Mammary epithelial cell (primary cell): ENCODE measurements at regions not wholly inside any gene's neighbourhood (a gene's known extent, or its start where the extent isn't known, plus 50 kb on each side); places are given as distances from the start of the nearest gene placed in this dataset.

Experiments used
- EZH2 ChIP-seq: IDR thresholded peaks from 2 replicates; pipeline ENCODE4 v1.6.1; 2012; ENCODE audit warnings: low read length, inconsistent platforms, borderline replicate concordance
- TF ChIP-seq, protein P1 (sequence below), 2 donors: IDR thresholded peaks in 1 of 2; conservative IDR thresholded peaks in 1 of 2; 2 replicates each; pipeline ENCODE4 v1.5.1; 2011 to 2012; ENCODE audit warnings: inconsistent platforms in 2 of 2, low read length in 2 of 2, mild to moderate bottlenecking in 2 of 2, control low read depth in 1 of 2, low read depth in 1 of 2; ENCODE audit not compliant: insufficient read depth in 1 of 2; ENCODE audit errors: extremely low read depth in 1 of 2

DNA sequence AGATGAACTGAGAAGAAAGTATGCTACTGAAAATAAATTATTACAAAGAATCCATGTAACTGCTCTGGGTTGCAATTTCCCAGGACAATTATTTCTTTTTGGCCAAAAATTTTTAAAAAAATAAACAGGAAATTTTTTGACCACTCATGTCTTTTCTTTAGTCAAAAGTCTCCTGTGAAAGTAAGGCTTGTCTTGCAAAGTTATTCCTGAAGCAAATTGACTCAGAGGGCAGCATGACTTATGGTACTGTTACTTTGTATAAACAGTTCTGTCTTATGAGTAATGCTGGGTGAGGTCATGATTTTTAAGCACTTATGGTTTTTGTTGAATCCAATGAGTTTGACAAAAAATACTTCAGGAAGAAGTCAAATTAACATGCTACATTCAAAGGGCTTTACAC is 292.8 kb upstream of the ARSJ start:
- TF ChIP-seq, protein P1, sequence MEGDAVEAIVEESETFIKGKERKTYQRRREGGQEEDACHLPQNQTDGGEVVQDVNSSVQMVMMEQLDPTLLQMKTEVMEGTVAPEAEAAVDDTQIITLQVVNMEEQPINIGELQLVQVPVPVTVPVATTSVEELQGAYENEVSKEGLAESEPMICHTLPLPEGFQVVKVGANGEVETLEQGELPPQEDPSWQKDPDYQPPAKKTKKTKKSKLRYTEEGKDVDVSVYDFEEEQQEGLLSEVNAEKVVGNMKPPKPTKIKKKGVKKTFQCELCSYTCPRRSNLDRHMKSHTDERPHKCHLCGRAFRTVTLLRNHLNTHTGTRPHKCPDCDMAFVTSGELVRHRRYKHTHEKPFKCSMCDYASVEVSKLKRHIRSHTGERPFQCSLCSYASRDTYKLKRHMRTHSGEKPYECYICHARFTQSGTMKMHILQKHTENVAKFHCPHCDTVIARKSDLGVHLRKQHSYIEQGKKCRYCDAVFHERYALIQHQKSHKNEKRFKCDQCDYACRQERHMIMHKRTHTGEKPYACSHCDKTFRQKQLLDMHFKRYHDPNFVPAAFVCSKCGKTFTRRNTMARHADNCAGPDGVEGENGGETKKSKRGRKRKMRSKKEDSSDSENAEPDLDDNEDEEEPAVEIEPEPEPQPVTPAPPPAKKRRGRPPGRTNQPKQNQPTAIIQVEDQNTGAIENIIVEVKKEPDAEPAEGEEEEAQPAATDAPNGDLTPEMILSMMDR (conservative IDR thresholded peaks at IDR 0.05 in 1 of 2, IDR thresholded peaks at IDR 0.05 in 1 of 2; ENCODE audit: extremely low read depth in 1 of 2, insufficient read depth in 1 of 2, low read depth in 1 of 2, low read length in 2 of 2) = no peak
- no peak for TF ChIP-seq EZH2
